PC-9 (cell line): ENCODE measurements at regions not wholly inside any gene's neighbourhood (a gene's known extent, or its start where the extent isn't known, plus 50 kb on each side); places are given as distances from the start of the nearest gene placed in this dataset.
A peak's percentile ranks its signal among the peaks of the same experiment; 100 is the strongest.
"Not testable (repeated sequence)": the region's sequence is repeated elsewhere in the genome, so short reads cannot be mapped to it uniquely, and the experiment has no call there.

ENCODE experiments used
- BruUV-seq: library from RNA; stranded (reverse); fragments of 400-500 nt; replicated peaks from 2 replicates; lab custom pipeline; 2021; lab: Mats Ljungman, UMichigan
- CTCF ChIA-PET: fragments of 300-600 bp; sonication (Branson Sonifier 250); formaldehyde crosslinking; loops from one replicate; lab custom pipeline; 2022; ENCODE audit warnings: antibody characterized with exemption; lab: Charles Lee
- POLR2A ChIA-PET: fragments of 300-600 bp; sonication (Branson Sonifier 250); formaldehyde crosslinking; loops from one replicate; lab custom pipeline; 2022; ENCODE audit warnings: antibody characterized with exemption; ENCODE audit not compliant: unreplicated experiment; lab: Charles Lee
- DNase-seq, 2 experiments: peaks; one replicate each; pipeline versions ENCODE4 v3.0.0 to v3.0.0-alpha.2; 2015 to 2022; ENCODE audit warnings: mixed read lengths in 1 of 2
- H2AFZ ChIP-seq: fragments of 200-600 bp; sonication (generic); 2 replicates; pipeline ENCODE4 v1.8.1; 2017; ENCODE audit warnings: antibody characterized with exemption
- H3F3A ChIP-seq: fragments of 200-600 bp; sonication (generic); 2 replicates; pipeline ENCODE4 v1.8.1; 2017; ENCODE audit warnings: antibody characterized with exemption, mild to moderate bottlenecking, low read depth; ENCODE audit not compliant: insufficient read depth
- H3K27ac ChIP-seq: fragments of 200-600 bp; sonication (generic); 2 replicates; pipeline ENCODE4 v1.6.1; 2016; ENCODE audit warnings: mixed run types
- H3K27me3 ChIP-seq: fragments of 200-600 bp; sonication (generic); 2 replicates; pipeline ENCODE4 v1.6.1; 2016; ENCODE audit warnings: low read depth, mixed run types; ENCODE audit not compliant: insufficient read depth
- H3K36me3 ChIP-seq: fragments of 200-600 bp; sonication (generic); 2 replicates; pipeline ENCODE4 v1.6.1; 2016; ENCODE audit warnings: low read depth, mixed run types
- H3K4me1 ChIP-seq: fragments of 200-600 bp; sonication (generic); replicated peaks from 2 replicates; pipeline ENCODE4 v1.6.1; 2016; ENCODE audit warnings: mixed run types; ENCODE audit not compliant: insufficient read depth
- H3K4me2 ChIP-seq: fragments of 200-600 bp; sonication (generic); 2 replicates; pipeline ENCODE4 v1.6.1; 2017; ENCODE audit warnings: mixed run types
- H3K4me3 ChIP-seq: fragments of 200-600 bp; sonication (generic); 2 replicates; pipeline ENCODE4 v1.6.1; 2016; ENCODE audit warnings: mixed run types
- H3K79me2 ChIP-seq: fragments of 200-600 bp; sonication (generic); 2 replicates; pipeline ENCODE4 v1.6.1; 2017; ENCODE audit warnings: low read depth, mixed run types
- H3K9me2 ChIP-seq: fragments of 200-600 bp; sonication (generic); 2 replicates; pipeline ENCODE4 v1.8.1; 2017; ENCODE audit warnings: mild to moderate bottlenecking; ENCODE audit not compliant: insufficient read depth
- H3K9me3 ChIP-seq: fragments of 200-600 bp; sonication (generic); 2 replicates; pipeline ENCODE4 v1.8.1; 2016; ENCODE audit warnings: low read depth; ENCODE audit not compliant: insufficient read depth
- H4K20me1 ChIP-seq: fragments of 200-600 bp; sonication (generic); 2 replicates; pipeline ENCODE4 v1.8.1; 2017; ENCODE audit not compliant: insufficient read depth
- EZH2 ChIP-seq: fragments of 200-600 bp; sonication (generic); IDR thresholded peaks from 2 replicates; pipeline ENCODE4 v1.8.0; 2017; ENCODE audit warnings: antibody characterized with exemption, low read depth
- intact Hi-C: fragments of 100-400 bp; cut with micrococcal nuclease; formaldehyde crosslinking; loops from one replicate; pipeline ENCODE4 v1.10.0; 2022; ENCODE audit not compliant: unreplicated experiment
- TF ChIP-seq, protein P1 (sequence below): fragments of 200-600 bp; sonication (generic); conservative IDR thresholded peaks from 2 replicates; pipeline ENCODE4 v1.6.1; 2017; ENCODE audit warnings: mixed run types, antibody characterized with exemption, mild to moderate bottlenecking, moderate library complexity

DNA sequence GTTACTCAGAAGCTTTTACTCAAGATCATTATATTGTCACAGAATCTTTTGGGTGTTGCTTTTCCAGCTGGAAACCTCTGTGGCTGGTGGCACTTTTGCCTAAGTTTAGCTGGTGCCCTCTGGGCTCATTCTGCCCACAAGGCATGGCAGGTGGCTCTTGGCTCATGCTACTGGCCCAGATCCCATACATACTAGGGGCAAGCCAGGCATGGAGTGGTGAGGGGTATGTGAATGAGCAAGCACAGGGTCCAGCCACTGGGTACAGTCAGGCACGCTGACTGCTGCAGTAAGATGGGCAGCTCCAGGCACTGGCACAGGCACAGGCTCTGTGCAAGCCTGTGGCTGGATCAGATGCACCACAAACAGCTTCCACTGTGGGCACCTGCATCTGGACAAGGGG, 375.0 kb upstream of the SEMA3C start:
- CTCF ChIA-PET = no interaction called here
- Histone ChIP-seq H3K27ac (no peak overlapping the region), H3K27me3 (no peaks in the 10 kb centered on the region), H3K4me2 (no peak overlapping the region), H3K9me3 (no peaks in the 10 kb centered on the region), H4K20me1 (no peaks in the 10 kb centered on the region), H3K79me2 (no peaks in the 10 kb centered on the region), H3K4me3 (no peak overlapping the region), H3K9me2 (no peaks in the 10 kb centered on the region), H3K4me1 (peaks cover 6% of the 10 kb centered on the region), H3K36me3 (no peaks in the 10 kb centered on the region), H3F3A (0 out of 2 replicates have a peak, but pooled peaks cover 3% of the 10 kb centered on the region), H2AFZ (no peak overlapping the region)
- POLR2A ChIA-PET = no interaction called here
- TF ChIP-seq EZH2 = no peak
- TF ChIP-seq, protein P1, sequence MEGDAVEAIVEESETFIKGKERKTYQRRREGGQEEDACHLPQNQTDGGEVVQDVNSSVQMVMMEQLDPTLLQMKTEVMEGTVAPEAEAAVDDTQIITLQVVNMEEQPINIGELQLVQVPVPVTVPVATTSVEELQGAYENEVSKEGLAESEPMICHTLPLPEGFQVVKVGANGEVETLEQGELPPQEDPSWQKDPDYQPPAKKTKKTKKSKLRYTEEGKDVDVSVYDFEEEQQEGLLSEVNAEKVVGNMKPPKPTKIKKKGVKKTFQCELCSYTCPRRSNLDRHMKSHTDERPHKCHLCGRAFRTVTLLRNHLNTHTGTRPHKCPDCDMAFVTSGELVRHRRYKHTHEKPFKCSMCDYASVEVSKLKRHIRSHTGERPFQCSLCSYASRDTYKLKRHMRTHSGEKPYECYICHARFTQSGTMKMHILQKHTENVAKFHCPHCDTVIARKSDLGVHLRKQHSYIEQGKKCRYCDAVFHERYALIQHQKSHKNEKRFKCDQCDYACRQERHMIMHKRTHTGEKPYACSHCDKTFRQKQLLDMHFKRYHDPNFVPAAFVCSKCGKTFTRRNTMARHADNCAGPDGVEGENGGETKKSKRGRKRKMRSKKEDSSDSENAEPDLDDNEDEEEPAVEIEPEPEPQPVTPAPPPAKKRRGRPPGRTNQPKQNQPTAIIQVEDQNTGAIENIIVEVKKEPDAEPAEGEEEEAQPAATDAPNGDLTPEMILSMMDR = no peak
- intact Hi-C loops = no loop called here
- BruUV-seq = no TSS peak
- DNase-seq = no peak

DNA sequence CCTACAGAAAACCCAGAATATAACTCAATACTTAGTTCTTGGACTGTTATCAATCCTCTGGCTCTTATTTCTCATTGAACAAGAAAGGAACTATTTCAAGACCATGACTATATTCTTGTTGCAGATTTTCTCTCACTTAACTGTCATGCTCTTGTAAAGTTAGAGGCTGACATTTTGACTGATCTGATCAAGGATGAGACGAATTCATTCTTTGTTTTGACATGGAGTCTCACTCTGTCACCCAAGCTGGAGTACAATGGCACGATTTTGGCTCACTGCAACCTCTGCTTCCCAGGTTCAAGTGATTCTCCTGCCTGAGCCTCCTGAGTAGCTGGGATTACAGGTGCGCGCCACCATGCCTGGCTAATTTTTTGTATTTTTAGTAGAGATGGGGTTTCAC, 367.9 kb upstream of the SEMA3C start:
- H3K9me3 ChIP-seq, H2AFZ ChIP-seq, H3K4me2 ChIP-seq, H3K27ac ChIP-seq, H4K20me1 ChIP-seq, H3K27me3 ChIP-seq, DNase-seq, POLR2A ChIA-PET, H3F3A ChIP-seq, CTCF ChIA-PET, H3K4me3 ChIP-seq, H3K9me2 ChIP-seq, H3K79me2 ChIP-seq, H3K36me3 ChIP-seq, BruUV-seq, H3K4me1 ChIP-seq: not testable (repeated sequence)
- intact Hi-C loops = loop anchor here (10.0 kb wide), 1 partner anchor 1152 kb away; the partner anchor contains the start of gene GNAI1

DNA sequence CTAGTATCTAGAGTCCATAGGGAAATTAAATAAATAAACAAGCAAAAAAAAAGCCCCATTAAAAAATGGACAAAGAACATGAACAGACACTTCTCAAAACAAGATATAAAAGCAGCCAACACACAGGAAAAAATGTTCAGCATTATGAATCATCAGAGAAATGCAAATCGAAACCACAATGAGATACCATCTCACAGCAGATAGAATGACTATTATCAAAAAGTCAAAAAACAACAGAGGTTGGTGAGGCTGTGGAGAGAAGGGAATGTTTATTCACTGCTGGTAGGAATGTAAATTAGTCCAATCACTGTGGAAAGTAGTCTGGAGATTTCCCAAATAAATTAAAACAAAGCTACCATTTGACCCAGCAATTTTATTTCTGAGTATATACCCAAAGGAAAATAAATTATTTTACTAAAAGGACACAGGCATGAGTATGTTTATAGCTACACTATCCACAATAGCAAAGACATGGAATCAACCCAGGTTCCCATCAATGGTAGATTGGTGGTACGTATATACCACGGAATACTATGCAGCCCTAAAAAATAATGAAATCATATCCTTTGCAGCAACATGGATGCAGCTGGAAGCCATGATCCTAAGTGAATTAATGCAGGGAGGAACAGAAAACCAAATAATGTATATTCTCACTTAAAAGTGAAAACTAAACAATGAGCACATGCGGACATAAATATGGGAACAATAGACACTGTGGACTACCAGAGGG, 366.5 kb upstream of the SEMA3C start:
- POLR2A ChIA-PET = interaction anchor here (0.6 kb wide), 1 partner anchor 415 kb away, joined by 4 read pairs; no protein-coding TSS in a partner anchor
- H3K4me2 ChIP-seq = no peak overlapping the region

More for the DNA sequence above, 366.5 kb upstream of the SEMA3C start:
- 0 out of 2 replicates have a peak, but pooled peaks cover 8% of the 10 kb centered on the region for H3K9me3 ChIP-seq
- no peaks in the 10 kb centered on the region for H3K36me3 ChIP-seq
- BruUV-seq = no TSS peak
- no peak overlapping the region for H2AFZ ChIP-seq
- no peak for TF ChIP-seq EZH2
- TF ChIP-seq, protein P1 = no peak
- H3K4me3 ChIP-seq = no peak overlapping the region
- H3F3A ChIP-seq = peaks cover 6% of the 10 kb centered on the region; the same call in 1 of the 2 replicates
- intact Hi-C loops = loop anchor here (1.0 to 10.0 kb wide), 4 partner anchors 14 to 1151 kb away; partner anchors contain the start of genes GNAI1 and SEMA3C
- H3K27ac ChIP-seq = peak overlapping the region; percentile 47
- H3K79me2 ChIP-seq = no peaks in the 10 kb centered on the region
- peak; percentile 9 to 68 for DNase-seq
- no peaks in the 10 kb centered on the region for H3K27me3 ChIP-seq
- no peaks in the 10 kb centered on the region for H3K9me2 ChIP-seq
- H4K20me1 ChIP-seq = no peaks in the 10 kb centered on the region
- CTCF ChIA-PET = interaction anchor here (0.6 kb wide), 2 partner anchors 403 to 751 kb away, joined by 3 to 8 read pairs; no protein-coding TSS in a partner anchor
- H3K4me1 ChIP-seq = peaks cover 10% of the 10 kb centered on the region
